NCI-H2196 (cell line): ENCODE measurements at regions not wholly inside any gene's neighbourhood (a gene's known extent, or its start where the extent isn't known, plus 50 kb on each side); places are given as distances from the start of the nearest gene placed in this dataset.
"Not testable (repeated sequence)": the region's sequence is repeated elsewhere in the genome, so short reads cannot be mapped to it uniquely, and the experiment has no call there.

Experiments
- DNase-seq: peaks from one replicate; lab custom pipeline; 2025; ENCODE audit not compliant: unreplicated experiment; lab: John Stamatoyannopoulos, UW

DNA sequence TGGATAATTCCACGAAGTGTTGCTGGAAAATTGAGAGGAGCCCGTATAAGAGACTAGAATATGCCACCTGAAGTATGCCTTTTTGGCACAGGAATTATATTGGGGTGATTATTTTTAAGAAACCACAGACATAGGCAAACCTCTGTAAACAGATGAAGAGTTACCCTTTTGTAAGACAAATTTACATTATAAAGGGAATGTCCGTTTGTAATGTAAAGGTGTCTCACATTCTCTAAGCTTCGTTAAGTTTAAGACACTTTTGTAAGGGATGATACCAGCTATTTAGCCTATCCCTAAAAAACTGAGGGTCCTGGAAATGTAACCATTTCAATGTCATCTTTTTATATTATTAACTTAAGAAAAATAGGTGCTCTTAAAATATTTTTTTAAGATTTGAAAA, 432.8 kb upstream of the SYT4 start:
- DNase-seq: no peak

DNA sequence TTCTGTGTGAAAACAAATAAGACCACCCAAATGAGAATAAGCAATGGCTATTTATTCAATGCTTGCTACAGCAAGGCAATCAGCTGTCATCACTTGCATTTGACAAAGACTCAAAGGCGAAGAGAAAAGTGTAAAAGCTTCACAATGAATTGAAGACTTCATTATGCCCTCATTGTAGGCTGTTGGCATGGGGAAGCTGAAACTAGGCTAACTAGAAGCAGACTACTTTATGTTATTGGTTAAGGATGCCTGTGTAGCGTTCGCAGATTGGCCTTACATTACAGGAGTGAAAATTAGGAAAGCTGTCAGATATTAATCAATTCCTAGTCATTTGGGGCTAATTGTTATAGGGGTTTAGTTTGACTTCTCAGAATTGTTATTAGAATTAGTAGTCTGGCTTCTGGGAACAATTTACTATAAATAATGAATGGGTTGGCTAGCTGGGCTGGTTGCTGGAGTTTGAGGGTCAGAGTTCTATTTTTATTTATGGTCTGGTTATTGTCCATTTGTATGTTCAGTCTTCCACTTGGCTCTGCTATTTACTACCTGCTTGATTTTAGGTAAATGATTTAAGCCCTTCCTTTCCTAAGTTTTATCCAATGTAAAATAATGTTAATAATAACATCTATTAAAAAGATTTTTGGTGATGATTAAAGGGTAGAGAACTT, 437.2 kb upstream of the SYT4 start:
- DNase-seq: no peak

DNA sequence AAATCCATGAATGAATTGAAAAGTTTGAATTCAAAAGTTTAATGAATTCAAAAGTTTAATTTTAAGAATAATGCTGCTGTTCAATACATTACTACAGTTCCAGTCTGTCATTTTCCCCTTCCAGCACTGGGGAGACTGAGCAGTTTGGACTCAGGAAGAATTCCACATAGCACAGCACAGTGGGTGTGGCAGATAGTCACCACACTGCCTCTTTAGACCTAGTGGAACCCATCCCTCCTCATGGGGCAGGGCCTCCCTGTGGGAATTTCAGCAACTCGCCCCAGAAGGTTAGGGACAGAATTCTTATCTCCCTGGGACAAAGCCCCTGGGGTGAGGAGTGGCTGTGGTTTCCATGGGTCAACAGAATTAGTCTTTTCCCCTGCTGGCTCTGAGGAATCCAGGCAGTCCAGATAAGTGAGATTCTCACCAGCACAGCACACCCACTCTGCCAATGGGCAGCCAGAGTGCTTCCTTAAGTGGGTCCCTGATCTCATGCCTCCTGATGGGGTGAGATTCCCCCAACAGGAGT, 442.0 kb upstream of the SYT4 start:
- DNase-seq: no peak

DNA sequence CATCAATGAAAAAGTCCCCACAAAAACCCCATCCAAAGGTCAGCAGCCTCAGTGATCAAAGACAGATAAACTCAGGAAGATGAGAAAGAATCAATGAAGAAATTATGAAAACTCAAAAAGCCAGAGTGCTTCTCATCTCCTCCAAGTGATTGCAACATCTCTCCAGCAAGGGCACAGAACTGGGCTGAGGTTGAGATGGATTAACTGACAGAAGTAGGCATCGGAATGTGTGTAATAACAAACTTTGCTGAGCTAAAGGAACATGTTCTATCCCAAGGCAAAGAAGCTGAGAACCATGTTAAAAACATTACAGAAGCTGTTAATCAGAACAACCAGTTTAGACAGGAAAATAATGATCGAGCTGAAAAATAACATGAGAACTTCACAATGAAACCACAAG, 442.8 kb upstream of the SYT4 start:
- DNase-seq: no peak

DNA sequence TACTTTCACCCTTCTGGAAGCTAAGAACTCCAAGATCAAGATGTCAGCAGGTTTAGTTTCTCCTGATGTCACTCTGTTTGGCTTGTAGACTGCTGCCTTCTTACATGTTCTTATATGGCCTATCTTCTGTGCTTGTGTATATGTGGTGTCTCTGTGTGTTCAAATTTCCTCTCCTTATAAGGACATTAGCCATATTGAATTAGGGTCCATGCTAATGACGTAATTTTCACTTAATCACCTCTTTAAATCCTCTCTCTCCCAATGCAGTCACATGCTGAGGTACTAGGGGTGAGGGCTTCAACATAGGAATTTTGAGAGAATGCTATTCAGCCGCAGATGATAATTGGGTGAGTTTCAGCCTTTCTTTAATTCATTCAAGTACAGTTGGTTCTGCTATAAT, 458.3 kb upstream of the SYT4 start:
- DNase-seq: no peak

DNA sequence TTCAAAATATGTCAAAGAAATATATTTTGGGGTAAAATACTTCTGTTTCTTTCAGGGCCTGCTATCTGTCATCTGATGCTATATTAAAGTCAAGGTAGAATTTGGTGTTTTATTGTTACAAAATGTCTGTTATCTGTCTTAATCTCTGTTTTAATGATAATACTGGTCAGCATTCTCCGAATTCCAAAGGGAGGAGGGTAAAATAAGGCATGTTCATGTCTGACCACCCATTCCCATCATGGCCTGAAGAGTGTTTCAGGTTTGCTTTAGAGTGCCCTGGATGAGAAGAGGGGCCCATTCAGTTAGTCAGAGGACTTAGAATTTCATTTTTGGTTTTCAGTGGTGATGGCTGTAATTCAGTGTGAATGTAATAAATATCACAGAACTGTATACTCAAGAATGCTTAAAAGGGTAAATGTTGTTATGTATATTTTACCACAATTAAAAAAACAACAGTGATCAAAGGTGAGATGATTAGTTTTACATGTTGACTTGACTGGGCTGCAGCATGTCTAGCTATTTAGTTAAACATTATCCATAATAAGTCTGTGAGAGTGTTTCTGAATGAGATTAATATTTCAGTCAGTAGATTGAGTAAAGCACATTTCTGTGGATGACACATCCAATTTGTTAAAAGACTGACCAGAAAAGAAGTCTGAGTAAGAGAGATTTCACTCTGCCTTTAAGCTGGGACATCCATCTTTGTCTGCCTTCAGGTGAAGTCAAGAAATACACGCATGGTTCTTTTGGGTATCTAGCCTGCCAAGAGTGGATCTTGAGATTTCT, 467.9 kb upstream of the SYT4 start:
- no peak for DNase-seq

DNA sequence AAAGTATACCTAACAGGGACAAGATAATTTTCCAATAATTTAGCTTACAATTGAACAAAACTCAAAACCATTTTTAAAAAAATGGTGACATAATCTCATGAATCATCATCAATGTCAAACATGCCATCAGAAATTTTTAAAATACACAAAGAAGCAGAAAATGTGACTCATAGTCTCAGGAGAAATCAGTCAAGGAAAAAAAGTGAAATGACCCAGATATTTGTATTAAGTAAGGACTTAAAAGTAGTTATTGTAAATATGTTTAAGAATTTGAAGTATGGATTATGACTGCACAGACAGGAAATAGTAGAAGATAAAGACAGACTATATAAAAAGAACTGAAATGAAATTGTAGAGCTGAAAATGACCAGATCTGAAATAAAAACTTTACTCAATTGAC, 473.9 kb upstream of the SYT4 start:
- DNase-seq: no peak

DNA sequence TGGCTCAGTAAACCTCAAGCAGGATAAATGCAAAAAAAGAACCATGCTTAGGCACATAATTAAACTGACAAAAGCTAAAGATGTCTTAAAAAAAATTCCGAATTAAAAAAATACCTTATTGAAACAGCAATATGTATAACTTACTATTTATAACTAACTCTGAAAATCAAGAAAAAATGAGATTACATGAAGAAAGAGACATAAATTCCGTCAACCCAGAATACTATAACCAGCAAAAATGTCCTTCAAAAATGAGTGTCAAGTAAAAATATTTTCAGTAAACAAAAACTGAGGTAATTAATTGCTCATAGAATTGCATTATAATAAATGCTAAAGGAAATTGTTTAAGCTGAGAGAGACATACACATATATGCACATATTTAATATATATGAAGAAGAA, 474.5 kb upstream of the SYT4 start:
- no peak for DNase-seq

DNA sequence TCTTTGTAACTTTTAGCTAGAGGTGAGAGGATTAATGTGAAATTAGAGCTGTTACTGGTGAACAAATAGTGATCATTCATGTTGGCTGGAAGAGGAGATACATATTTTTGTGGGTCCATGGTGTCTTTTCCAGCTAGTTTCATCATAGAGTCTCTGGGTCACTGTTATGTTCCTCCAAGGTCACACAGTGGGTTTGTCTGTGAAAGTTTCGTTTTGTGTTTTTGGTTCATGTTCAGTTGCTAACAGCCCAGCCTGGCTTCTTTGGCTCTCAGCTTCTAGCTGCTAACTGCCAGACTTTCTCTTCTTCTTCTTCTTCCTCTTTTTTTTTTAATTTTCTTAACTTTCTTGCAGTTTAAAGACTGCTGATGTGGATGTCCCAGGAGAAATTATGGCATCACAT, 480.0 kb upstream of the SYT4 start:
- no peak for DNase-seq

DNA sequence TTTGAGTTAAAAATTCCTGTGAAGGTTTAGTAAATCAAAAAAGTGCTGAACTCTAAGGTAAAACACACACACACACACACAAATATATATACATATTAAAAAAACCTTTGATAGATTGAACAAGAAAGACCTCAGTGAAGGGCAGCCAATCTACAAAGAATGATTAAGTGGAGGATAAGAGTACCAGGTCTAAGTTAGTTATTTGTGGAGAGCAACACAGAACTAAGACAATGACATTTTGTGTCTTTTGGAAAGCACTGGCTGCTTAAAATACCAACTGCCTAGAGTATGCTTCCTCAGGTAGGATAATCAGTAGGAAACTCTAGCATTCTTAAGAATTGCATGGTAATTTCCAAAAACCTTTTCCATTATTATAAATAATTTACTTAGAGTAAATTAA, 481.4 kb upstream of the SYT4 start:
- no peak for DNase-seq

DNA sequence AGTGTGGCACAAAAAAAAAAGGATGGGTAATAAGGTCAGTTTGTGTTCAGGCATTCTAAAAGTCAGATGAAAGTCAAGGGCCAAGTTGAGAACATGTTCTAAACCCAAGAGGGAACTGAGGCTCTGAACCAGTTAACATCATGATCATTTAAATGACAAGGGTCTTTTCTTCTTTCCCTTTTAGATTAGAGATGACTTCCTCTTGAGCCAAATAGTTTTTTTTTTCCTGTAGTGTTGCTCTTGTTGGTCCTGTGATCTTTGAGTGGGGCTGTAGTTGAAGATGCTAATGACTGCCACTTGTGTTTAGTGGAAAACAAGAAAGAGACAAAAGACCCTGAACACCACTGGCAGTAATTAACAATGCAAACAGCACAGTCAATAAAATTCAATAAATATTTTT, 482.7 kb upstream of the SYT4 start:
- DNase-seq: no peak

DNA sequence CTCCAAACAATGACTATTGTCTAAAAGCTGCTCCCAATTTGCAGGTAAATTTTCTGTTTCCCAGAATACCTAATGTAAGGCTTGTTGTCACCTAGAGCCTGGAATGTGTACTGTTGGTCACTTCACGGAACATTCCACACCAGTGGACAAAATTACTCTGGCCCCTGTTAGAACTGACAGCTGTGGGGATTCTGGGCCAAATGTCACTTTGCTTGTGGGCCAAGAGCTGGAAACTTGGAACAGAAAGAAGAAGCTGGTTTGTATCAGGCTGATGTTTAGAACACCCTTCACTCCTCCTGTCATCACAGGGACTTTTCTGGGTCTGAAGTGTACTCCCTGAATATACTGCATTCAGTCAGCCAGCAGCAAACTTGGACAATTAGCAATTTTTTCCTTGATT, 495.6 kb upstream of the SYT4 start:
- no peak for DNase-seq

DNA sequence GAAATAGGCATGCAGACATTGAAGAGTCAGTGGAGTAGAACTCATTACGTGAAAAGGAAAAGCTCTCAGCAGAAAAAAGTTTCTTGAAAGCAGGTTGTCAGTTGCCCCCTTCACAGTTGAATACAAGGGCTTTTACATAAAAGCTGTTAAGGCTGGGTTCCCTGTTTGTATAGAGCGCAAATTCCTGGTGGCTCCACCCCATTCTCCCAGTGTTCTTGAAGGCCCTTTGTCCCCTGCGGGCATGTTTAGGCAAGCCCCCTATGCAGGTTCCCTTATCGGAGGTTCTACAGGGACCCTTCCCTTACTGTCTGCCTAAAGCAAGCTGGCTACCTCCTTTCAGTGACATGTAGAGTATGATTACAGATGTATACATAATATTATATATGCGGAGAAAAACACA, 497.2 kb upstream of the SYT4 start:
- no peak for DNase-seq

DNA sequence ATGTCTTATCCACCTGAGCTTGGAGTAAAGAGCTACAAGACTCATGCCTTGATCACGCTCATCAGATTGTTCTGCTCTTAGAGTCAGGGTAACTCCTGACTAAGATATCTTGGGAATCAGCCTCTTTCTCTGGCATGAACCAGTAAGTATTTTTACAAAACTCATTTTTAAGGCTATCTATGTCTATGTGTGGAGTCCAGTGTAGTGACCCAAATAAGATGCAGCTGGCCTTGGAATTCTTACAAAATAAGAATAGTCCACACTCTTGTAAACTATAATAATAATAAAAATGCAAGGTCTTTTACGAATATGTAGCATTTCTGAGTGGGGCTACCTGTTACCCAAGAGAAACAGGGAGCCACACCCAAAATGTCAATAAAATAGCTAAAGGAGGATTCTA, 498.3 kb upstream of the SYT4 start:
- no peak for DNase-seq

DNA sequence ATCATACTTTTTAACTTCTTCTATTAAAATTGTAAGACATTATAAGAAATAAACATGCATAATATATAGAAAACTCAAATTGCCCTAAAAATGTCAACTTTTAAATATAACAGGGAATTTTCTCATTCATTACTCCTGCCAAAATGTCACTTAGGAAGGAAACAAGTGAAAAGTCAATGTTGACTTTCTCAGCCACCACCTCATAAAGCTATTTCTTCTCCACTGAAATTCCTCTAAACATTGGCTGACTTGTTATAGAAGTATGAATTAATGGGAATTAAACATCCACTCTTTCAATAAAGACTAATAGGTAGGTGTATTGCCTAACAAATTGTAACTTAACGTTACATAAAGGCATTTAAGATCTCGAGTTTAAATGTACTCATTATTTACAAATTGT, 499.7 kb upstream of the SYT4 start:
- no peak for DNase-seq

DNA sequence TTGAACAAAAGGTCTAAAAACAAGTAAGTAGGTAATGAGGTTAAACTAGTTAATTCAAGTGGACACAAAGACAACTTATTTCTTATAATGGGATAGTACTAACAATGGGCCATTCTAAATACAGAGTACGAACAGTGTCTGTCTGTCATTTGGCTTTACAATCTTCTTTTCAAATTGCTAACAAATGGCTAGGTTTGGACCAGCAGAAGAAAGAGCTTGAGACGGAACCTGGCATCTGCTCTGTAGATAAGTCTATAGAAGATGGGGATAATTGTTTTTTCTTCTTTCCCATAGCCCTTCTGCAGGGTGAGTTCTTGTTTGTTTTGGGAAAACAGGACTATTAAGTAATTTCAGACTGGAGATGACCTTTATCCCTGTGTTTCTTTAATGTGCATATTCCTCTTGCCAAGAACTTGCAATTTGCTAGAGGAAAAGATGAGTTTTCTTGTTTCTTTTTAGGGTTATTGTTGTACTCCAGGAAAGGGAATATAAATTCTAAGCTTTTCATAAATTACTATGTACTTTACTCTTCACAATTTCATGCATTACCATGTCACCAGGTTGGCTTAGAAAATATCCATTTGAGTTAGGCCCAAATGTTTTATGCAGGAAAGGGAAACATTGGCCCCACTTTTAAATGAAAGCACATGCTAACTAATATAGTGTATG, 500.5 kb upstream of the SYT4 start:
- no peak for DNase-seq

DNA sequence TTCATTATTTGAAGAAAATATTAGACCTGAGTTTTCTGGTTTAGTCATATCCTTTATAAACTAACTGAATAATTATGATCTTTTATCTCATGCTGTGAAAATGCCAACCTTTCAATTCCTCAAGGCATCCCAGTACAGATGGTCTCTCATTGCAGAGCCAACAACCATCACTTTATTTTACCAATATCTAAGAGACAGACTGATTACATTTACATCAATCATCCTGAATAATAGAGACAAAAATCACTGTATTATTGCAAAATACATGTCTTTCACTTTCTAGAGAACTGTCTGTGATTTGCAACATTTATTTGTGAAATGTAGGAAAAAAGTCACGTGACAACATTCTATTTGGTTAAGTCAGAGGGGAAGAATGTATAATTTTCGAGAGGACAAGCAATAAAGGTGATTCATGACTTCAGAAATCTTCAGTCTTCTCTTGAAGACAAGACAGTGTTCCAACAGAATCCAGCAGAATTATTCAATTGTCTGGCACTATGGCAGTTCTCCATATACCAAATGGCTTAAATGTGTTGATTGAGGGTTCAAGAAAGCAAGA, 503.6 kb upstream of the SYT4 start:
- DNase-seq: no peak

DNA sequence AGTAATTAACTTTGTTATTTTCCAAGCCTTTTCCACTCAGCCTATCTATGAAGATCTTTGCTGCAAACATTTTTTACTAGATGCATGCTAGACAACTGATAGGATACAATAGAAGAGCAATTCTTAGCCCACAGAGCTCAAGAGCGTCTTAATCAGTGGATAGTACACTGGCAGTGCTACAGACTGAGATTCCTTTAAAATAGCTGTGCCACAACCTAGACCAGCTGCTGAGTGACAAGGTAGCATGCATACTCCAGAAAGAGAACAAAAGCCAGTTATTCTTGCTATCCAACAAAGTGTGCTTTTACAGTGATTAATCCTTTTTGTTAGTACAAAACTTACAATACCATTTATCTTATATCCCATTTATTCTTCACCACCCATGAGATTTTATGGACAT, 507.9 kb upstream of the SYT4 start:
- no peak for DNase-seq

DNA sequence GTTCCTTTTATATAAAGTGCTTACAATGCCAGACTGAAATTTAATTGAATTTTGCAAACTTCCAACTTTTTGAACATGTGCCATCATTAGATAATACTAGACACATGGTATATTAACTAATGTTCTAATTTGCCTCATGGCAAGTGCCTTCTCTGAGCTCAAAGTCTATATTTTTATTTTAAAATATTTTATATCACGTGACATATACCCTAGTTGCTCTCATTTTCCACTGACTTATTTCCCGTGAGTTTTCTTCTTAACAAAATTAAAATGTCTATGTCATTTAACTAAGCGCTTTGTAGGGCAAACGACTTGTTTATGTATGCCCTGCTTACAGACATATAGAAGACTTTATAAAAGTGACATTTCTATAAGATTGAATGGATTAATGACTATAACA, 509.6 kb upstream of the SYT4 start:
- no peak for DNase-seq

DNA sequence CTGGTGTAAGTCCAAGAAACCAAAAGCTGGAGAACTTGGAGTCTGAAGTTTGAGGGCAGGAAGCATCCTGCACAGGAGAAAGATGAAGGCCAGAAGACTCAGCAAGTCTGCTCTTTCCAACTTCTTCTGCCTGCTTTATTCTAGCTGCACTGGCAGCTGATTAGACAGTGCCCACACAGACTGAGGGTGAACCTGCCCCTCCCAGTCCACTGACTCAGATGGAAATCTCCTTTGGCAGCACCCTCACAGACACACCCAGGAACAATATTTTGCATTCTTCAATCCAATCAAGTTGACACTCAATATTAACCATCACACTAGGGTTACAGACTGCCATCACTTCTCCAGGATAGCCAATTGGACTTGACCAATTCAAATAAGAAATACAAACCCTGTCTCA, 510.4 kb upstream of the SYT4 start:
- DNase-seq: not testable (repeated sequence)

DNA sequence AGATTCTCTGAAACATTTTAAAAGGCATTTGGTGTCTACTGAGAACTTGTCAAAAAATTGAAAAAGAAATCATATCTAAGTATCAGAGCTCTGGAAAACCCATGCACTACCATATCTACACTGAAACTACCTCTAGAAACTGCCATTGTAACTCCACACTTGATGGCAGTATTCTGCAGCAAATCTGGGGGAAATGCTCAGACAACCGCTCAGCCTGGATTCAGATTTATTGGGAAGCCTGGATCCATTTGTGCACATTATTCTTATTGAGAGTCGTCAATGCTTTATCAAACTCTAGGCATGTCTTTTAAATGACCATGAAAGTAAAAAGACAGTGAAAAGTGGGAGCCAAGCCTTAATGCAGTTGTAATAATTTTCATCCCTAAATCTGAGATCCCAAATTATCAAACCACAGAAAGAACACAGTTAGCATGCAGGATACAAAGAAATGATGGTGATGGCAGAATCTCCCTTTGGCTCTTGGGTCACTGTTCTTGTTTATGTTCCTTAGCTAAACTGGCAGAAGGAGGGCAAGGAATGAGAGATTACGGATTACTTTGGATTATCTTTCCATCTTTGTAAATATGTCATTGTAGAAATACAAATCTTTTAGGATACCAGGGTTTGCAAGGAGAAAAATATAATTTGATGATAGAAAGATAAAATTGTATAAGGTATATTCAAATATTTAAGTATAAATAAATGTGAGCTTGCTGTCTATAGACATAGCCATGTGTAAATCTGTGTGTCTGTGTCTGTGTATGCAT, 512.1 kb upstream of the SYT4 start:
- no peak for DNase-seq
